ENCODE measurements at regions not wholly inside any gene's neighbourhood (a gene's known extent, or its start where the extent isn't known, plus 50 kb on each side); places are given as distances from the start of the nearest gene placed in this dataset.
"Not testable (repeated sequence)": the region's sequence is repeated elsewhere in the genome, so short reads cannot be mapped to it uniquely, and the experiment has no call there.

DNA sequence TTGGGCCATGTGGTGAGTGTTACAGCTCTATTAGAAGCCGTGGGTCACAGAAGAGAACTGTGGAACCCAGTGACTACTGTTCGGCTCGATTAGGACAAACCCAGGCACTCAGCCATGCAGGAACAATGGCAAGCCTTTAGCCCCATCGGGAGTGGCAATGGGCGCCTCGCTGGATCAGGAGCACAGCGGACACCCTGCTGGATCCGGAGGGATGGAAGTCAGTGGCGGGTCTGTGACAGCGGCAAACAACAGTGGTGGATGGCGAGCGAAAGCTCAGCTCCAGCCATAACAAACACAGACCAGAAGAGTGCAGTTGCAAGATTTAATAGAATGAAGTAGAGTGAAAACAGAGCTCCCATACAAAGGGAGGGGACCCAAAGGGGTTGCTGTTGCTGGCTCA, 297.8 kb downstream of the ZPLD1 start:
- TF ChIP-seq, protein P1, sequence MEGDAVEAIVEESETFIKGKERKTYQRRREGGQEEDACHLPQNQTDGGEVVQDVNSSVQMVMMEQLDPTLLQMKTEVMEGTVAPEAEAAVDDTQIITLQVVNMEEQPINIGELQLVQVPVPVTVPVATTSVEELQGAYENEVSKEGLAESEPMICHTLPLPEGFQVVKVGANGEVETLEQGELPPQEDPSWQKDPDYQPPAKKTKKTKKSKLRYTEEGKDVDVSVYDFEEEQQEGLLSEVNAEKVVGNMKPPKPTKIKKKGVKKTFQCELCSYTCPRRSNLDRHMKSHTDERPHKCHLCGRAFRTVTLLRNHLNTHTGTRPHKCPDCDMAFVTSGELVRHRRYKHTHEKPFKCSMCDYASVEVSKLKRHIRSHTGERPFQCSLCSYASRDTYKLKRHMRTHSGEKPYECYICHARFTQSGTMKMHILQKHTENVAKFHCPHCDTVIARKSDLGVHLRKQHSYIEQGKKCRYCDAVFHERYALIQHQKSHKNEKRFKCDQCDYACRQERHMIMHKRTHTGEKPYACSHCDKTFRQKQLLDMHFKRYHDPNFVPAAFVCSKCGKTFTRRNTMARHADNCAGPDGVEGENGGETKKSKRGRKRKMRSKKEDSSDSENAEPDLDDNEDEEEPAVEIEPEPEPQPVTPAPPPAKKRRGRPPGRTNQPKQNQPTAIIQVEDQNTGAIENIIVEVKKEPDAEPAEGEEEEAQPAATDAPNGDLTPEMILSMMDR (IDR thresholded peaks at IDR 0.05) = not testable (repeated sequence)
- TF ChIP-seq POLR2A (IDR thresholded peaks at IDR 0.05) = not testable (repeated sequence)
